ENCODE measurements at regions not wholly inside any gene's neighbourhood (a gene's known extent, or its start where the extent isn't known, plus 50 kb on each side); places are given as distances from the start of the nearest gene placed in this dataset.

DNA sequence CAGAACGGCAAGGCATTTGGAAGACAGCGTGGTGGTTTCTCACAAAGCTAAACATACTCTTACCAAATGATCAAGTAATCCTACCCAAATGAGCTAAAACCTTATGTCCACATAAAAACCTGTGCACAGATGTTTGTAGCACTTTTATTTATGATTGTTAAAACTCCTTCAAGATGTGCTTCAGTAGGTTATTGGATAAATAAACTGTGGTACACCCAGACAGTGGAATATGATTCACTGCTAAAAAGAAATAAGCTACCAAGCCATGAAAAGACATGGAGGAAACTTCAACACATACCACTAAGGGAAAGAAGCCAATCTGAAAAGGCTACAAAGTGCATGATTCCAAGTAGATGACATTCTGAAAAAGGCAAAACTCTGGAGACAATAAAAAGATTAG, 94.2 kb downstream of the FOXD1 start:
- TF ChIP-seq, protein P1, sequence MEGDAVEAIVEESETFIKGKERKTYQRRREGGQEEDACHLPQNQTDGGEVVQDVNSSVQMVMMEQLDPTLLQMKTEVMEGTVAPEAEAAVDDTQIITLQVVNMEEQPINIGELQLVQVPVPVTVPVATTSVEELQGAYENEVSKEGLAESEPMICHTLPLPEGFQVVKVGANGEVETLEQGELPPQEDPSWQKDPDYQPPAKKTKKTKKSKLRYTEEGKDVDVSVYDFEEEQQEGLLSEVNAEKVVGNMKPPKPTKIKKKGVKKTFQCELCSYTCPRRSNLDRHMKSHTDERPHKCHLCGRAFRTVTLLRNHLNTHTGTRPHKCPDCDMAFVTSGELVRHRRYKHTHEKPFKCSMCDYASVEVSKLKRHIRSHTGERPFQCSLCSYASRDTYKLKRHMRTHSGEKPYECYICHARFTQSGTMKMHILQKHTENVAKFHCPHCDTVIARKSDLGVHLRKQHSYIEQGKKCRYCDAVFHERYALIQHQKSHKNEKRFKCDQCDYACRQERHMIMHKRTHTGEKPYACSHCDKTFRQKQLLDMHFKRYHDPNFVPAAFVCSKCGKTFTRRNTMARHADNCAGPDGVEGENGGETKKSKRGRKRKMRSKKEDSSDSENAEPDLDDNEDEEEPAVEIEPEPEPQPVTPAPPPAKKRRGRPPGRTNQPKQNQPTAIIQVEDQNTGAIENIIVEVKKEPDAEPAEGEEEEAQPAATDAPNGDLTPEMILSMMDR (IDR thresholded peaks at IDR 0.05) = no peak
- TF ChIP-seq ZFX (IDR thresholded peaks at IDR 0.05; ENCODE audit: borderline replicate concordance) = no peak

Measured in 22Rv1 (cell line).